Hematopoietic multipotent progenitor cell treated with erythropoietin and hydrocortisone succinate and interleukin-3 and kit ligand, for 15 days (in vitro differentiated cells): ENCODE measurements at regions not wholly inside any gene's neighbourhood (a gene's known extent, or its start where the extent isn't known, plus 50 kb on each side); places are given as distances from the start of the nearest gene placed in this dataset.

Source experiments
- DNase-seq: peaks from one replicate; pipeline ENCODE4 v3.0.0-alpha.2; 2015; ENCODE audit warnings: low spot score

- no peak for DNase-seq
Observed at GRCh38 chr7:131188367-131189339, 139.0 kb upstream of the MKLN1 start.

- no peak for DNase-seq
Observed at GRCh38 chr7:131189488-131189887, 138.2 kb upstream of the MKLN1 start.

GRCh38 chr7:131190146-131190545 lies 137.5 kb upstream of the MKLN1 start:
- DNase-seq: no peak

- DNase-seq: no peak
Observed at GRCh38 chr7:131190581-131190980, 137.1 kb upstream of the MKLN1 start.

GRCh38 chr7:131194070-131194865 lies 133.4 kb upstream of the MKLN1 start:
- no peak for DNase-seq

- no peak for DNase-seq
Observed at GRCh38 chr7:131196803-131197202, 130.9 kb upstream of the MKLN1 start.

GRCh38 chr7:131197920-131198615 lies 129.6 kb upstream of the MKLN1 start:
- DNase-seq: no peak

- no peak for DNase-seq
Observed at GRCh38 chr7:131202451-131202850, 125.2 kb upstream of the MKLN1 start.

- DNase-seq: no peak
Observed at GRCh38 chr7:131203291-131203976, 124.2 kb upstream of the MKLN1 start.

GRCh38 chr7:131208777-131209176 lies 118.9 kb upstream of the MKLN1 start:
- no peak for DNase-seq

- no peak for DNase-seq
Observed at GRCh38 chr7:131210618-131211017, 117.1 kb upstream of the MKLN1 start.

- no peak for DNase-seq
Observed at GRCh38 chr7:131211500-131211899, 116.2 kb upstream of the MKLN1 start.

- DNase-seq: no peak
Observed at GRCh38 chr7:131212114-131212513, 115.6 kb upstream of the MKLN1 start.

GRCh38 chr7:131218727-131219128 lies 108.9 kb upstream of the MKLN1 start:
- DNase-seq: no peak

GRCh38 chr7:131219312-131220041 lies 108.2 kb upstream of the MKLN1 start:
- no peak for DNase-seq

GRCh38 chr7:131221061-131221460 lies 106.6 kb upstream of the MKLN1 start:
- DNase-seq: no peak

- no peak for DNase-seq
Observed at GRCh38 chr7:131222171-131222570, 105.5 kb upstream of the MKLN1 start.

- no peak for DNase-seq
Observed at GRCh38 chr7:131223151-131223550, 104.5 kb upstream of the MKLN1 start.

GRCh38 chr7:131224996-131225395 lies 102.7 kb upstream of the MKLN1 start:
- DNase-seq: no peak

- no peak for DNase-seq
Observed at GRCh38 chr7:131225619-131226513, 101.8 kb upstream of the MKLN1 start.
